ENCODE measurements at regions not wholly inside any gene's neighbourhood (a gene's known extent, or its start where the extent isn't known, plus 50 kb on each side); places are given as distances from the start of the nearest gene placed in this dataset.

DNA sequence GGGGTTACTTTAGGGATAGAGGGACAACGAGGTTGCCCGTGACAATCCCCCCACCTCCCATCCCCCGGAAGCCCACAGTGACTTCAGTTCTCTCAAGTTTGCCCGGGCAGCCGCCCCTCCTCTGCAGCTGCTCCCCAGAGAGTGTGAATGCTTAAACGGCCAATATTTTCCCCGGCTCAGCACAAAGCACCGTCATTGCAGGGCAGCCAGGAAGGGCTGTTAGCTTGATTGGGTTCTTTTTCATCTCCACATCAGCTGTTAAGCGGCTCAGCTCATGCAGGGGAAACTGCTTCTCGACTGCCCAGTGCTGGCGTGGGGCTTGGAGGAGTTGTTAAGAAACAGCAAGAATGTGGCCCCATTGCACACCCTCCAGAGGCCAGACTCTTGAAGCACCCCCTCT lies 120.5 kb upstream of the NCOR2 start:
- Histone ChIP-seq H4K20me1 (ENCODE audit: insufficient read depth, low read length) (no peaks in the 10 kb centered on the region), H3K9ac (ENCODE audit: low read length) (no peak overlapping the region), H3K9me3 (ENCODE audit: low read length) (no peaks in the 10 kb centered on the region), H3K4me3 (ENCODE audit: low read depth, low read length, poor library complexity, severe bottlenecking) (no peak overlapping the region), H3K27ac (ENCODE audit: low read depth, low read length, poor library complexity, severe bottlenecking) (no peak overlapping the region), H3K4me2 (ENCODE audit: low read length) (no peak overlapping the region), H3K9me2 (ENCODE audit: low read depth, low read length) (no peaks in the 10 kb centered on the region), H3K36me3 (ENCODE audit: insufficient read depth, low read length) (no peaks in the 10 kb centered on the region), H3F3A (ENCODE audit: insufficient read depth, low read length) (no peaks in the 10 kb centered on the region), H3K27me3 (ENCODE audit: insufficient read depth, low read length) (peaks cover 4% of the 10 kb centered on the region; the same call in 1 of the 2 replicates), H3K4me1 (ENCODE audit: insufficient read depth, low read length, severe bottlenecking) (no peaks in the 10 kb centered on the region), H3K79me2 (ENCODE audit: insufficient read depth, low read length) (no peaks in the 10 kb centered on the region), H2AFZ (ENCODE audit: low read length) (no peak overlapping the region)
- no peak for TF ChIP-seq EZH2 (IDR thresholded peaks at IDR 0.05; ENCODE audit: borderline replicate concordance, low read length)
- TF ChIP-seq, protein P1, sequence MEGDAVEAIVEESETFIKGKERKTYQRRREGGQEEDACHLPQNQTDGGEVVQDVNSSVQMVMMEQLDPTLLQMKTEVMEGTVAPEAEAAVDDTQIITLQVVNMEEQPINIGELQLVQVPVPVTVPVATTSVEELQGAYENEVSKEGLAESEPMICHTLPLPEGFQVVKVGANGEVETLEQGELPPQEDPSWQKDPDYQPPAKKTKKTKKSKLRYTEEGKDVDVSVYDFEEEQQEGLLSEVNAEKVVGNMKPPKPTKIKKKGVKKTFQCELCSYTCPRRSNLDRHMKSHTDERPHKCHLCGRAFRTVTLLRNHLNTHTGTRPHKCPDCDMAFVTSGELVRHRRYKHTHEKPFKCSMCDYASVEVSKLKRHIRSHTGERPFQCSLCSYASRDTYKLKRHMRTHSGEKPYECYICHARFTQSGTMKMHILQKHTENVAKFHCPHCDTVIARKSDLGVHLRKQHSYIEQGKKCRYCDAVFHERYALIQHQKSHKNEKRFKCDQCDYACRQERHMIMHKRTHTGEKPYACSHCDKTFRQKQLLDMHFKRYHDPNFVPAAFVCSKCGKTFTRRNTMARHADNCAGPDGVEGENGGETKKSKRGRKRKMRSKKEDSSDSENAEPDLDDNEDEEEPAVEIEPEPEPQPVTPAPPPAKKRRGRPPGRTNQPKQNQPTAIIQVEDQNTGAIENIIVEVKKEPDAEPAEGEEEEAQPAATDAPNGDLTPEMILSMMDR (IDR thresholded peaks at IDR 0.05; ENCODE audit: low read length): no peak

DNA sequence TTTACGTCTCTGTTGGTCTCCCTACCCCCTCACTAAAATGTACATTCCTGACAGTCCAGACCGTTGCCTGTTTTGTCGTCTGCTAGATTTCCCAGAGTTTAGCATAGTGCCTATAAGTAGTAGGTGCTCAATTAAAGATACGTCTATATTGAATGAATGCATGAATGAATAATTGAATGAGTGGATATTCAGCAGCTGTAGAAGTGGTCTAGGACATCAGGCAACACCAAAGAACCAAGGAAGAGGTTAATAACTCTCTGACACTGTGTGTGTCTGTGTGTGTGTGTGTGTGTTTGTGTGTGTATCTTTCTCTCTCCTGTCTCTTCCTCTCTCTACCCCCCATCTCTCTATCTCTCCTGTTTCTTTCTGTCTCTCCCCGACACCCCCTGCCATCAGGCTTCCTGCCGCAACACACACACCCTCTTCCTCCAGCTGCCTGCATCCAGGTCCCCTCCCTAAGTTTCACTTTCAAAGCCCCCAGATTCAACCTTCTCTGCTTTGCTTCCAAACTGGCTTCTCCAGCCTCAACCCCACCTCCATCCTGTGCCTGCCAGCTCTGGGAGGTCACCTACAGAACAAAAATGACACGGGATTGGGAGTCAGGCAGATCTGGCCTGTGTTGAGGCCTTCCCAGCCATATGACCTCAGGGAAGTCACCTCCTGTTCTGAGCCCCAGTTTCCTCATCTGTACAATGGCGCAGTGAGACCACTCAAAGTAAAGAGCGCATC lies 119.9 kb upstream of the NCOR2 start:
- no peak overlapping the region for H2AFZ ChIP-seq (ENCODE audit: low read length)
- H3F3A ChIP-seq (ENCODE audit: insufficient read depth, low read length): no peaks in the 10 kb centered on the region
- no peaks in the 10 kb centered on the region for H3K9me2 ChIP-seq (ENCODE audit: low read depth, low read length)
- no peaks in the 10 kb centered on the region for H3K36me3 ChIP-seq (ENCODE audit: insufficient read depth, low read length)
- H3K9me3 ChIP-seq (ENCODE audit: low read length): no peaks in the 10 kb centered on the region
- H3K4me3 ChIP-seq (ENCODE audit: low read depth, low read length, poor library complexity, severe bottlenecking): no peak overlapping the region
- H3K4me1 ChIP-seq (ENCODE audit: insufficient read depth, low read length, severe bottlenecking): no peaks in the 10 kb centered on the region
- no peak overlapping the region for H3K4me2 ChIP-seq (ENCODE audit: low read length)
- H3K27ac ChIP-seq (ENCODE audit: low read depth, low read length, poor library complexity, severe bottlenecking): no peak overlapping the region
- no peak overlapping the region for H3K9ac ChIP-seq (ENCODE audit: low read length)
- no peaks in the 10 kb centered on the region for H4K20me1 ChIP-seq (ENCODE audit: insufficient read depth, low read length)
- TF ChIP-seq, protein P1 (IDR thresholded peaks at IDR 0.05; ENCODE audit: low read length): no peak
- no peak for TF ChIP-seq EZH2 (IDR thresholded peaks at IDR 0.05; ENCODE audit: borderline replicate concordance, low read length)
- H3K27me3 ChIP-seq (ENCODE audit: insufficient read depth, low read length): peaks cover 4% of the 10 kb centered on the region; the same call in 1 of the 2 replicates
- H3K79me2 ChIP-seq (ENCODE audit: insufficient read depth, low read length): no peaks in the 10 kb centered on the region

DNA sequence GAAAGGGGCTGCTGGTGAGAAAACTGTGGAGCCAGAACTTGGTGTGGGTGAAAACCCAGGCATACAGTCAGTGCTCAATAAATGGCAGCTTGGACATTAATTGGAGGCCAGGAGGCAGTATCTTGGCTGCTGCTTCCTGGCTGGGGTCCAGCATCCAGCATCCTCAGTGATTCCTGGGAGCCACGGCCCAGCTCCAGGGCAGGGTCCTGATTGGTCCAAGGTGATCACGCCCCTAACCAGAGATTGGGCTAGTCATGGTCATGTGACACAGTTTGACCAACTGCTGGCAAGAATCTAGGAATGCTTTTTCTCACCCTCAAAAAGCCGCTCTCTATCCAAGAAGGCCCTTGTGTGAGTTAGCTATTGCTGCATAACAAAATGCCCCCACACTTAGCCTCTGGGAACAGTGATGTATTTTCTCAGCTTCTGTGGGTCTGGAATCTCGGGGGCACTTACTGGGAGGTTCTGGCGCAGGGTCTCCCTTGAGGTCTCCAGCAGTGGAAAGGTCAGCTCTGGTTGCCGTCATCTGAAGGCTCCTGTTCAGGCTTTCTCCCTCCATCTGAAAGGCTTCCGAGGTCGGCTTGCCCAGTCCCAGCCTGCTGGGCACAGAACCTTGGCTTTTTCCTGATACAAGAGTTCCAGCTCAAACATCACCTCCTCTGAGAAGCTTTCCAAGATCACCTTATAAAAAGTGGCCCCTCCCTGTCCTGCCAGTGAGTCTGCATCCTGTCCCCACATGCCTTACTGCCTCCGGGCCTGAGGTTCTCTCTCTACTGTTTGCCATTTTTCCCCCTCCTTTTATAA lies 119.2 kb upstream of the NCOR2 start:
- TF ChIP-seq EZH2 (IDR thresholded peaks at IDR 0.05; ENCODE audit: borderline replicate concordance, low read length): no peak
- TF ChIP-seq, protein P1 (IDR thresholded peaks at IDR 0.05; ENCODE audit: low read length): no peak
- H3K4me2 ChIP-seq (ENCODE audit: low read length): no peak overlapping the region
- no peak overlapping the region for H3K9ac ChIP-seq (ENCODE audit: low read length)
- H4K20me1 ChIP-seq (ENCODE audit: insufficient read depth, low read length): no peaks in the 10 kb centered on the region
- H3K79me2 ChIP-seq (ENCODE audit: insufficient read depth, low read length): no peaks in the 10 kb centered on the region
- H2AFZ ChIP-seq (ENCODE audit: low read length): no peak overlapping the region
- H3K4me1 ChIP-seq (ENCODE audit: insufficient read depth, low read length, severe bottlenecking): no peaks in the 10 kb centered on the region
- no peak overlapping the region for H3K27ac ChIP-seq (ENCODE audit: low read depth, low read length, poor library complexity, severe bottlenecking)
- no peaks in the 10 kb centered on the region for H3K36me3 ChIP-seq (ENCODE audit: insufficient read depth, low read length)
- 0 out of 2 replicates have a peak, but pooled peaks cover 4% of the 10 kb centered on the region for H3K27me3 ChIP-seq (ENCODE audit: insufficient read depth, low read length)
- H3F3A ChIP-seq (ENCODE audit: insufficient read depth, low read length): no peaks in the 10 kb centered on the region
- no peaks in the 10 kb centered on the region for H3K9me2 ChIP-seq (ENCODE audit: low read depth, low read length)
- H3K4me3 ChIP-seq (ENCODE audit: low read depth, low read length, poor library complexity, severe bottlenecking): no peak overlapping the region
- H3K9me3 ChIP-seq (ENCODE audit: low read length): no peaks in the 10 kb centered on the region

Data from OCI-LY1 (cell line).